Tongue (tissue), 2 donors: ENCODE measurements at regions not wholly inside any gene's neighbourhood (a gene's known extent, or its start where the extent isn't known, plus 50 kb on each side); places are given as distances from the start of the nearest gene placed in this dataset. TPM values are rescaled to one million over a fixed set of nuclear protein-coding genes. Genes with fewer than 3 reads are reported as not detected.
A peak's percentile ranks its signal among the peaks of the same experiment; 100 is the strongest.

Experiments
- DNase-seq: peaks from one replicate; pipeline ENCODE4 v3.0.0-alpha.2; 2015
- small RNA-seq: library from RNA; depleted of rRNA; stranded (forward); fragments of <200 nt; gene quantifications from one replicate; pipeline ENCODE3, GENCODE V24; 2014; ENCODE audit warnings: low replicate concordance

DNA sequence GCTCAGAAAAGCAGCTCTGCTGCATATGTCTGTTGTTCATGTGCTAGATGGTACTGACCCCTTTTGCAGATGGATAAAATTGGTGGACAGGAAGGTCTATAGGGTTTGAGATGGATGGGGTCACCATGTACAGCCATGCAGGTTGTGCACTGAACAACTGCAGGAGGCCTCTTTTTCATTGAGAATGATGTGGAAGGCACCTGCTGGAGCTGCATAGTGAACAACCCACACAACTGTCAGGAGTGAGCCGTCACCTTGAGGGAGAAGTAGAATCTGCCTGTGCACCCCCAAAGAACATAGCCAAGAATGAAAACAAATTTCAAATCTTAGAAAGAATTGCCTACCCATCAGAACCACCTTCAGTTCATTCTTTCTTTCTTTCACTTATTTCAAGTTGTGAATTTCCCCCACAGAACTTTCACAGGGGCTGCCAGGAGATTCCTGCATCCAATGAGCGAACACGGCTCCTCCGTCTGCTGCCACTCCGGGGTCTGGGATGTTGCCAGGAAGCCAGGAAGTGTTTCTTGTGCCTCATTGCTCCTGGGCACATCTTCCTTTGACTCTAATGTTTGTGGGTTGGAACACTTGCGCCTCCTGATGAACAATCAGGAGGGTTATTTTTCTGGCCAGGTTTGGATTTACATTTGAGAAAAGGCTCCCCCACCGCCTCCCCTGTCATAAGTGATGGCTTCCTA lies 53.7 kb upstream of the DOCK1 start:
- DNase-seq, result no peak

DNA sequence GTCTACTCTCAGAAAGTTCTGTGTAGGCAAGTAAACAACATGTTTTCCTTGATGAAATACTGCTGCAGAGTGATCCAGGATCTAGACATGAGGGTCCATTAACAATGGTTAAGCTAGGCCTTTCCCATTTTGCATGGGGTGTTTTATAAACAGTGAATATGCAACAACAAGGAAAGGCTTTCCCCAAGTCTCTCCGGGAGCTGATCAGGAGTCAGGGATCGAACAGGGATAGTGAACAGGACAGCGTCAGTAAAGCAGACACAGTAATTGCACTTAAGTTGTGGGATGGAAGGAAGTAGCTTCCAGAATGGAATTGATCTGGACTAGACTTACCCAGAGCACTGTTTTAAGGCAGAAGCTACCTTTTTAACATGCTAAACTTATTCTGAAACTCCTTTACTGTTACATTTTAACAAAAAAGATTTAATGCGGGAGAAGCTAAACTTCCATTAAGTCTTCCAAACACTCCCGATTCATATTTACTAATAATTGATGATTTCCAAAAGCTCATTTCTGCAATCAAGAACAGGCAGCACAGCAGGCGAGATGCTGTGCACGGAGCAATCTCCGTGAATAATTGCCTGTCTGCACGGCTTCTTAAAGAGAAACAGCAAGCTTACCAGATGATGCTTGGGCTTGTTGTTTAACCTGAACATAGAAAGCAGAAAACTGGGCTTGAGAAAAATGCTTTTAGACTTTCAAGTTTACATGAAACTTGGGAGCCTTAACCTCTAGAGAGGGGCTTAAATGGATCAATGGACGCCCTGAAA lies 50.3 kb upstream of the DOCK1 start:
- peak; percentile 7 for DNase-seq

Small RNA genes in the stretch of these regions (small RNA-seq; reads per million reads assigned to genes)
- not detected for gene RF00271
